ENCODE measurements at regions not wholly inside any gene's neighbourhood (a gene's known extent, or its start where the extent isn't known, plus 50 kb on each side); places are given as distances from the start of the nearest gene placed in this dataset.

DNA sequence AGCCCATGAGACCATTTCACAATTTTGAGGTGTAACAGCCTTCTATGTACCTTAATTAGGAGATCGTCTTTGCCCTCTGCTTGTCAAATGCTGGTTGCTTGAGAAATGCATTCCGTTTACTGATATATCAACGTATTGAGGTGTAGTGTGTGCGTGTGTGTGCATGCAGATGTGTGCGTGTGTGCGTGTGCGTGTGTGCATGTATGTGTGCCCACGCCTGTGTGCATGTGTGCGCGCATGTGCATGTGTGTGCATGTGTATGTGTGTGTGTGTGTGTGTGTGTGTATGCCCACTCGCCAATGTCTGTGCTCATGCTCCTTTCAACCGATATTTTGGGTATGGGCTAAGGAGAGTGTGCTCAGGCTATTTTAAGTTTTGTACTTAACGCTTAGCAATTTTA lies 81.5 kb upstream of the ZFHX3 start:
- no peak overlapping the region for H3K27ac ChIP-seq
- in situ Hi-C loops (cut with HindIII; ENCODE audit: low pct_ligation_motif_present, low sequenced_read_pairs) = no loop called here
- H3K36me3 ChIP-seq (replicated peaks) = no peaks in the 10 kb centered on the region
- H3K4me3 ChIP-seq (ENCODE audit: low read depth, low read length) = no peak overlapping the region
- TF ChIP-seq, protein P1, sequence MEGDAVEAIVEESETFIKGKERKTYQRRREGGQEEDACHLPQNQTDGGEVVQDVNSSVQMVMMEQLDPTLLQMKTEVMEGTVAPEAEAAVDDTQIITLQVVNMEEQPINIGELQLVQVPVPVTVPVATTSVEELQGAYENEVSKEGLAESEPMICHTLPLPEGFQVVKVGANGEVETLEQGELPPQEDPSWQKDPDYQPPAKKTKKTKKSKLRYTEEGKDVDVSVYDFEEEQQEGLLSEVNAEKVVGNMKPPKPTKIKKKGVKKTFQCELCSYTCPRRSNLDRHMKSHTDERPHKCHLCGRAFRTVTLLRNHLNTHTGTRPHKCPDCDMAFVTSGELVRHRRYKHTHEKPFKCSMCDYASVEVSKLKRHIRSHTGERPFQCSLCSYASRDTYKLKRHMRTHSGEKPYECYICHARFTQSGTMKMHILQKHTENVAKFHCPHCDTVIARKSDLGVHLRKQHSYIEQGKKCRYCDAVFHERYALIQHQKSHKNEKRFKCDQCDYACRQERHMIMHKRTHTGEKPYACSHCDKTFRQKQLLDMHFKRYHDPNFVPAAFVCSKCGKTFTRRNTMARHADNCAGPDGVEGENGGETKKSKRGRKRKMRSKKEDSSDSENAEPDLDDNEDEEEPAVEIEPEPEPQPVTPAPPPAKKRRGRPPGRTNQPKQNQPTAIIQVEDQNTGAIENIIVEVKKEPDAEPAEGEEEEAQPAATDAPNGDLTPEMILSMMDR (IDR thresholded peaks at IDR 0.05; ENCODE audit: low read depth, low read length, missing control alignments) = no peak
- DNase-seq = no peak
- no peaks in the 10 kb centered on the region for H3K27me3 ChIP-seq (replicated peaks)

DNA sequence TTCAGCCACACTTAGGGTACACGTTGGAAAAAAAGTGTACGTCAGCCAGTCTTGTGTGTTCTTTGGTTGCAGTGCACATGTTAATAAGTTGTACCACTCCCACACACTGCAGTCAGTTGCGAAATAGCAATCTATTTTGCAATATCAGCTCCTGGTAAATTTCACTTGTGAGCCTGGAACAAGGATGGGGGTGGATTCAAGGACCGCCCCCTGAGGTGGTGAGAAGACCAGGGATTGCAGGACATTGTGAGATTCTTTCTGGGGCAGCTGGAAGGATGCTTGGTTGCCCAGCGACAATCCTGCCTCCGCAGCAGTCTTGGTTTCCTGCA lies 78.6 kb upstream of the ZFHX3 start:
- peak; percentile 43 for DNase-seq
- TF ChIP-seq, protein P1 (IDR thresholded peaks at IDR 0.05; ENCODE audit: low read depth, low read length, missing control alignments) = no peak
- in situ Hi-C loops (cut with HindIII; ENCODE audit: low pct_ligation_motif_present, low sequenced_read_pairs) = no loop called here
- Histone ChIP-seq H3K27ac (no peak overlapping the region), H3K36me3 (replicated peaks) (no peaks in the 10 kb centered on the region), H3K4me3 (ENCODE audit: low read depth, low read length) (no peak overlapping the region), H3K27me3 (replicated peaks) (no peaks in the 10 kb centered on the region)

DNA sequence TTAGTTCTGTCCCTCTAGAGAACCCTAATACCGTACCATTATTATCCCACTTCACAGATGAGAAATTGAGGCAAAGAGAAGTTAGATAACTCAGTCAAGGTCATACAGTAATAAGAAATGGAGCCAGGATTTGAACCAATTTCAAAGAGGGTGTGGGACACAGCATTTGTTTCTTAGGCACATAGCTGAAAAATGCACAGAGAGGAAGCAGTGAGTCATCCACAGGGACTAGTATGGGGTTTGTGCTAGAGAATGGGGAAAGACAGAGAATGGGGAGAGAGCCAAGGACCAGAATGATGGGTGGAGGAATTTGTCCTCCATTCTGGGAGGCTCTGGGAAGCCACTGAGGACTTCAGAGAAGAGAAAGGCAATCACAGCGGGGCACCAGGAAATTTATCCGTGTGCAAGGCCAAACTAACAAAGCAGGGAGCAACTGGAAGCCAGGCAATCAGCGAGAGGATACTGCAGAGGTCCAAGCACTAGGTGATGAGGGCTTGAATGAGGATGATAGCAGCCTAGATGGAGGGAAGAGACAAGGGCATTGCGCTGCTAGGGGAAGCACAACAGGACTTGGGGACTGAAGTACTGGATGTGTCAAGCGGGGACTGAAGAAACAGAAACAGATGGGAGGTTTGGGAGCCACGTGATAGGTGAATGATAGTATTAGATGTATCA lies 78.1 kb upstream of the ZFHX3 start:
- DNase-seq = peak; percentile 51
- in situ Hi-C loops (cut with HindIII; ENCODE audit: low pct_ligation_motif_present, low sequenced_read_pairs) = no loop called here
- no peak overlapping the region for H3K4me3 ChIP-seq (ENCODE audit: low read depth, low read length)

DNA sequence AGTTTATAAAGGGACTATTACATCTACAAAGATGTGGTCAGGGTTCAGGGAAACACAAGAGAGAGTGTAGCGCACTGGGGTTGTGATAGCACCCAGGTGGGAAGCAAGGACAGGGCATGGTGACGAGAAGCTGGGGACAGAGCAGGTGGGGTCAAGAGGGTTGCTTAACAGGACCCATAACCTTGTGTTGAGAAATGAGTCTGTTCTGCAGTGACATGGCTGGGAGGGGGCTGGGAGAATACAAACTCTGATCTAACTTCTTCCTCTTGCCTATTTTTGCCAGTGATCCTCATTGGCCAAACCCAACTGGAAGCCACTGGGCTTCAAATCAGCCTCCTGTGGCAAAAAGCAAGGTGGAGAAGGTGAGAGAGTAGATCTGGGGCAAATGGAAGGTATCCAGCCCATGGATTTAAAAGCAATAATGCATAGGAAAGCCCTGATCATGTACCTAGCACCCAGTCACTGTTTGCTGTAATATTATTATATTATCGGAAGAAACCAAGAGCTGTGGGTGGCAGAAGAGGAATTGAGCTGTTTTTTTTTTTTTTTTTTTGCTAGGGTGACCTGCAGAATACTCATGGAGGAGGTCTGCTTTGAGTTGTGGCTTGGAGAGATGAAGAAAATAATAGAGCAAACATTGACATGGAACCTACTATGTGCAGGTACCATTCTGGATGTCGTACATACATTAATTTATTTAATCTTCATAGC lies 76.9 kb upstream of the ZFHX3 start:
- TF ChIP-seq, protein P1 (IDR thresholded peaks at IDR 0.05; ENCODE audit: low read depth, low read length, missing control alignments) = no peak
- no peak for DNase-seq
- H3K27ac ChIP-seq = no peak overlapping the region
- H3K27me3 ChIP-seq (replicated peaks) = no peaks in the 10 kb centered on the region
- H3K36me3 ChIP-seq (replicated peaks) = no peaks in the 10 kb centered on the region
- in situ Hi-C loops (cut with HindIII; ENCODE audit: low pct_ligation_motif_present, low sequenced_read_pairs) = no loop called here
- no peak overlapping the region for H3K4me3 ChIP-seq (ENCODE audit: low read depth, low read length)

More for the DNA sequence above, 78.1 kb upstream of the ZFHX3 start:
- Histone ChIP-seq H3K36me3 (replicated peaks) (no peaks in the 10 kb centered on the region), H3K27ac (no peak overlapping the region), H3K27me3 (replicated peaks) (no peaks in the 10 kb centered on the region)
- TF ChIP-seq, protein P1 (IDR thresholded peaks at IDR 0.05; ENCODE audit: low read depth, low read length, missing control alignments) = no peak

DNA sequence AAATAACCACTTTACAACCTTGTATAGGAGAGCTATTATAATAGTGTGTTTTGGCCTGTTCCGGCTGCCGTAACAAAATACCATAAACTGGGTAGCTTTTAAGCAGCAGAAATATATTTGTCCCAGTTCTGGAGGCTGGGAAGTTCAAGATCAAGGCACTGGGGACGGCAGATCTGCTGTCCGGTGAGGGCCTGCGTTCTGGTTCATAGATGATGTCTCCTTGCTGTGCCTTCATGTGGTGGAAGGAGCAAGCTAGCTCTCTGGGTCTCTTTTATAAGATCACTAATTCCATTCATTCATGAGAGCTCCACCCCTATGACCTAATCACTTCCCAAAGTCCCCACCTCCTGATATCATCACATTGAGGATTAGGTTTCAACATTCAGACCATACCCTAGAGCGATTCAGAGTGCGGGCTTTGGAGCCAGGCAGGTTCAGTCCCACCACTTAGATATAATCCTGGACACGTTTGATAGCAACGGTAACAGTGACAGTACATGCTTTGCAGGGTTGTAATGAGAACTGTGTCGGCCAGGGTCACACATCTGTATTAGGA lies 76.2 kb upstream of the ZFHX3 start:
- in situ Hi-C loops (cut with HindIII; ENCODE audit: low pct_ligation_motif_present, low sequenced_read_pairs) = no loop called here
- Histone ChIP-seq H3K27ac (no peak overlapping the region), H3K4me3 (ENCODE audit: low read depth, low read length) (no peak overlapping the region), H3K27me3 (replicated peaks) (no peaks in the 10 kb centered on the region), H3K36me3 (replicated peaks) (no peaks in the 10 kb centered on the region)
- TF ChIP-seq, protein P1 (IDR thresholded peaks at IDR 0.05; ENCODE audit: low read depth, low read length, missing control alignments) = no peak
- no peak for DNase-seq
